RWPE2 (cell line): ENCODE measurements at regions not wholly inside any gene's neighbourhood (a gene's known extent, or its start where the extent isn't known, plus 50 kb on each side); places are given as distances from the start of the nearest gene placed in this dataset.
"Not testable (repeated sequence)": the region's sequence is repeated elsewhere in the genome, so short reads cannot be mapped to it uniquely, and the experiment has no call there.

ENCODE experiments used
- ATAC-seq: fragments of 200-7000 bp; cut with Tn5 transposase; 3 replicates; pipeline ENCODE4 v1.9.1; 2021; ENCODE audit warnings: low read depth
- DNase-seq: peaks from one replicate; pipeline ENCODE4 v3.0.0-alpha.2; 2020; ENCODE audit warnings: low spot score
- H3K27ac ChIP-seq: fragments of 450-650 bp; 2 replicates; pipeline ENCODE4 v1.5.1; 2017; ENCODE audit warnings: mild to moderate bottlenecking; ENCODE audit not compliant: poor library complexity, severe bottlenecking
- H3K27me3 ChIP-seq: fragments of 250-450 bp; sonication (Bioruptor Pico); 2 replicates; pipeline ENCODE4 v1.5.1; 2021; ENCODE audit warnings: mild to moderate bottlenecking, moderate library complexity; ENCODE audit not compliant: insufficient read depth, poor library complexity, severe bottlenecking
- H3K36me3 ChIP-seq: fragments of 250-450 bp; sonication (Bioruptor Pico); 2 replicates; pipeline ENCODE4 v1.5.1; 2020; ENCODE audit warnings: low read depth, mild to moderate bottlenecking, moderate library complexity
- H3K4me1 ChIP-seq: fragments of 250-450 bp; sonication (Bioruptor Pico); 2 replicates; pipeline ENCODE4 v1.5.1; 2021; ENCODE audit warnings: mild to moderate bottlenecking, moderate library complexity; ENCODE audit not compliant: insufficient read depth, poor library complexity, severe bottlenecking
- H3K4me3 ChIP-seq: fragments of 250-450 bp; sonication (Bioruptor Pico); 2 replicates; pipeline ENCODE4 v1.5.1; 2021; ENCODE audit warnings: mild to moderate bottlenecking, moderate library complexity; ENCODE audit not compliant: severe bottlenecking
- H3K9me3 ChIP-seq: fragments of 250-450 bp; sonication (Bioruptor Pico); 2 replicates; pipeline ENCODE4 v1.5.1; 2021; ENCODE audit warnings: mild to moderate bottlenecking, moderate library complexity; ENCODE audit not compliant: severe bottlenecking
- CTCF ChIP-seq: fragments of 450-650 bp; IDR thresholded peaks from one replicate; pipeline ENCODE4 v1.5.1; 2017; ENCODE audit warnings: mild to moderate bottlenecking, moderate library complexity; ENCODE audit not compliant: poor library complexity, severe bottlenecking

DNA sequence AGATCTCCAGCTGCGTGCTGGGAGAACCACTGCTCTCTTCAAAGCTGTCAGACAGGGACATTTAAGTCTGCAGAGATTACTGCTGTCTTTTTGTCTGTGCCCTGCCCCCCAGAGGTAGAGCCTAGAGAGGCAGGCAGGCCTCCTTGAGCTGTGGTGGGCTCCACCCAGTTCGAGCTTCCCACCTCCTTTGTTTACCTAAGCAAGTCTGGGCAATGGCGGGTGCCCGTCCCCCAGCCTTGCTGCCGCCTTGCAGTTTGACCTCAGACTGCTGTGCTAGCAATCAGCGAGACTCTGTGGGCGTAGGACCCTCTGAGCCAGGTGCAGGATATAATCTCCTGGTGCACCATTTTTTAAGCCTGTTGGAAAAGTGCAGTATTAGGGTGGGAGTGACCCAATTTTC lies 128.6 kb downstream of the ACTR3 start:
- not testable (repeated sequence) for H3K9me3 ChIP-seq, H3K27ac ChIP-seq, H3K4me3 ChIP-seq, H3K27me3 ChIP-seq, DNase-seq, H3K36me3 ChIP-seq, ATAC-seq
- H3K4me1 ChIP-seq = peaks cover 10% of the 10 kb centered on the region

DNA sequence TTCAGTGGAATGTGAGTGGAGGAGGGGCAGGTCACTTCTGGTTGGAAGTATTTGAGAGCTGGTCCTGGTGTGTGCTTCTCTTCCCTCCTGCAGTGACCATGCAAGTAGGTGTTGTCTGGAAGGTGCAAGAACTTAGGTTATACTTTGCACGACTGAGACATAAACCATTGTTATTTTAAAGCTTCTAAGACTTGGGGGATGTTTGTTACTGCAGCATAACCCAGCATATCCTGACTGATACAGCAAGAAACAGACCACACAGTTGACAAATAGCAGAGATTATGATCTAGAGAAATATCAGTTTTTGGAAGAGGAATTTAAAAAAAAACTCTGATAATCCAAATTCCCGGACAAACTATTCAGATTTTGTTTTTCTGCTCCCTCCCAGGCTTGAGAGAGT lies 130.8 kb downstream of the ACTR3 start:
- no peaks in the 10 kb centered on the region for H3K36me3 ChIP-seq
- ATAC-seq (no peak), DNase-seq (no peak)
- peaks cover 10% of the 10 kb centered on the region for H3K4me1 ChIP-seq
- no peaks in the 10 kb centered on the region for H3K9me3 ChIP-seq
- no peak for TF ChIP-seq CTCF
- peaks cover 3% of the 10 kb centered on the region for H3K27me3 ChIP-seq
- H3K4me3 ChIP-seq = no peak overlapping the region
- no peak overlapping the region for H3K27ac ChIP-seq

GRCh38 chr2:114022360-114023085 lies 132.6 kb downstream of the ACTR3 start:
- H3K4me3 ChIP-seq = no peak overlapping the region
- H3K4me1 ChIP-seq = peaks cover 10% of the 10 kb centered on the region
- ATAC-seq (peak; percentile 94), DNase-seq (no peak)
- peaks cover 3% of the 10 kb centered on the region for H3K27me3 ChIP-seq
- no peaks in the 10 kb centered on the region for H3K36me3 ChIP-seq
- H3K27ac ChIP-seq = no peak overlapping the region
- no peaks in the 10 kb centered on the region for H3K9me3 ChIP-seq
- no peak for TF ChIP-seq CTCF

GRCh38 chr2:114024326-114024725 lies 134.4 kb downstream of the ACTR3 start:
- Histone ChIP-seq H3K27me3 (peaks cover 3% of the 10 kb centered on the region), H3K36me3 (no peaks in the 10 kb centered on the region), H3K27ac (no peak overlapping the region), H3K4me3 (no peak overlapping the region), H3K9me3 (no peaks in the 10 kb centered on the region), H3K4me1 (peaks cover 10% of the 10 kb centered on the region)
- no peak for TF ChIP-seq CTCF
- no peak for ATAC-seq
- DNase-seq = no peak

- Histone ChIP-seq H3K27ac (no peak overlapping the region), H3K4me3 (no peak overlapping the region), H3K27me3 (peaks cover 3% of the 10 kb centered on the region), H3K36me3 (no peaks in the 10 kb centered on the region), H3K4me1 (peaks cover 10% of the 10 kb centered on the region), H3K9me3 (no peaks in the 10 kb centered on the region)
- no peak for TF ChIP-seq CTCF
- no peak for ATAC-seq
- no peak for DNase-seq
Observed at GRCh38 chr2:114025030-114025429, 135.1 kb downstream of the ACTR3 start.
